Left lung (tissue), 4 donors: ENCODE measurements at regions not wholly inside any gene's neighbourhood (a gene's known extent, or its start where the extent isn't known, plus 50 kb on each side); places are given as distances from the start of the nearest gene placed in this dataset.

Source experiments
- ATAC-seq: fragments of 200-7000 bp; cut with Tn5 transposase; one replicate; pipeline ENCODE4 v1.9.1; 2020; ENCODE audit warnings: moderate library complexity
- DNase-seq, 4 donors: peaks; one replicate each; pipeline ENCODE4 v3.0.0-alpha.2; 2013 to 2020
- H3K27ac ChIP-seq, 2 donors: fragments of 200-600 bp; sonication (generic) in 1 of 2; one replicate each; pipeline versions ENCODE4 v1.5.0 to v1.8.0; 2020 to 2021
- H3K27me3 ChIP-seq, 2 donors: fragments of 200-600 bp; sonication (generic) in 1 of 2; one replicate each; pipeline versions ENCODE4 v1.5.0 to v1.8.0; 2020 to 2021
- H3K36me3 ChIP-seq, 2 donors: fragments of 200-600 bp; sonication (generic) in 1 of 2; one replicate each; pipeline versions ENCODE4 v1.5.0 to v1.8.0; 2020 to 2021
- H3K4me1 ChIP-seq, 2 donors: fragments of 200-600 bp; one replicate each; pipeline ENCODE4 v1.8.0; 2021
- H3K4me3 ChIP-seq, 2 donors: fragments of 200-600 bp; sonication (generic) in 1 of 2; one replicate each; pipeline versions ENCODE4 v1.5.0 to v1.8.0; 2020 to 2021; ENCODE audit warnings: mild to moderate bottlenecking in 1 of 2
- H3K9me3 ChIP-seq, 2 donors: fragments of 200-600 bp; sonication (generic) in 1 of 2; one replicate each; pipeline versions ENCODE4 v1.5.0 to v1.8.0; 2020 to 2021
- CTCF ChIP-seq, 2 donors: fragments of 200-600 bp; sonication (generic) in 1 of 2; IDR thresholded peaks; one replicate each; pipeline versions ENCODE4 v1.5.0 to v1.8.0; 2021; ENCODE audit warnings: antibody characterized with exemption in 2 of 2
- intact Hi-C, 2 donors: fragments of 100-400 bp; cut with DNase I; formaldehyde crosslinking; loops; one replicate each; pipeline versions ENCODE4 v1.11.2 to v1.14.2; 2022
- donor health status: DM: no; HTN: yes; CAD: no.
- donor health status: DM: no; HTN: no; CAD: no.

GRCh38 chr1:73066866-73067265, 784.5 kb upstream of the NEGR1 start:
- Histone ChIP-seq H3K27me3 (no peaks in the 10 kb centered on the region), H3K9me3 (peaks cover 0 to 5% of the 10 kb centered on the region in 2 donors), H3K27ac (no peak overlapping the region), H3K4me1 (no peaks in the 10 kb centered on the region), H3K4me3 (no peak overlapping the region), H3K36me3 (no peaks in the 10 kb centered on the region)
- intact Hi-C loops = no loop called here
- DNase-seq (no peak), ATAC-seq (no peak)
- TF ChIP-seq CTCF (IDR thresholded peaks at IDR 0.05) = no peak

GRCh38 chr1:73065339-73066041, 783.2 kb upstream of the NEGR1 start:
- ATAC-seq = no peak
- intact Hi-C loops = no loop called here
- no peak overlapping the region for H3K27ac ChIP-seq
- no peaks in the 10 kb centered on the region for H3K36me3 ChIP-seq
- H3K27me3 ChIP-seq = no peaks in the 10 kb centered on the region
- no peaks in the 10 kb centered on the region for H3K4me1 ChIP-seq
- peak in 2 of 4 donors; percentile 9 to 45 for DNase-seq
- no peak for TF ChIP-seq CTCF (IDR thresholded peaks at IDR 0.05)
- H3K9me3 ChIP-seq = peaks cover 0 to 11% of the 10 kb centered on the region in 2 donors
- H3K4me3 ChIP-seq = no peak overlapping the region

- DNase-seq = no peak
- H3K27ac ChIP-seq = no peak overlapping the region
- intact Hi-C loops = no loop called here
- no peak for ATAC-seq
- no peaks in the 10 kb centered on the region for H3K36me3 ChIP-seq
- H3K9me3 ChIP-seq = peaks cover 0 to 17% of the 10 kb centered on the region in 2 donors
- H3K4me3 ChIP-seq = no peak overlapping the region
- TF ChIP-seq CTCF (IDR thresholded peaks at IDR 0.05) = no peak
- no peaks in the 10 kb centered on the region for H3K4me1 ChIP-seq
- no peaks in the 10 kb centered on the region for H3K27me3 ChIP-seq
Observed at GRCh38 chr1:73056826-73057225, 774.5 kb upstream of the NEGR1 start.

GRCh38 chr1:73044241-73045036, 762.1 kb upstream of the NEGR1 start:
- DNase-seq (peak in 1 of 4 donors; percentile 10), ATAC-seq (no peak)
- no peak for TF ChIP-seq CTCF (IDR thresholded peaks at IDR 0.05)
- no peaks in the 10 kb centered on the region for H3K27me3 ChIP-seq
- no peak overlapping the region for H3K27ac ChIP-seq
- intact Hi-C loops = no loop called here
- H3K9me3 ChIP-seq = peaks cover 0 to 9% of the 10 kb centered on the region in 2 donors
- no peak overlapping the region for H3K4me3 ChIP-seq
- no peaks in the 10 kb centered on the region for H3K4me1 ChIP-seq
- H3K36me3 ChIP-seq = no peaks in the 10 kb centered on the region

GRCh38 chr1:73042403-73042802, 760.1 kb upstream of the NEGR1 start:
- Histone ChIP-seq H3K27me3 (no peaks in the 10 kb centered on the region), H3K4me3 (no peak overlapping the region), H3K4me1 (no peaks in the 10 kb centered on the region), H3K36me3 (no peaks in the 10 kb centered on the region), H3K9me3 (peaks cover 0 to 6% of the 10 kb centered on the region in 2 donors), H3K27ac (no peak overlapping the region)
- TF ChIP-seq CTCF (IDR thresholded peaks at IDR 0.05) = no peak
- no peak for DNase-seq
- intact Hi-C loops = no loop called here
- ATAC-seq = no peak
